Keratinocyte (primary cell): ENCODE measurements at regions not wholly inside any gene's neighbourhood (a gene's known extent, or its start where the extent isn't known, plus 50 kb on each side); places are given as distances from the start of the nearest gene placed in this dataset.

Experiments used
- DNase-seq: peaks from one replicate; pipeline ENCODE4 v3.0.0-alpha.2; 2011; ENCODE audit warnings: low read depth, missing footprints, low spot score
- FAIRE-seq: peaks from 2 replicates; lab custom pipeline; 2011; peaks lifted over from hg19 to GRCh38; lab: Jason Lieb, UNC
- H2AFZ ChIP-seq: 2 replicates; pipeline ENCODE4 v1.6.0; 2012; ENCODE audit warnings: low read length, control low read depth, inconsistent platforms; ENCODE audit not compliant: control insufficient read depth
- H3K27ac ChIP-seq: 2 replicates; pipeline ENCODE4 v1.5.1; 2011; ENCODE audit warnings: low read length; ENCODE audit not compliant: control insufficient read depth, insufficient read depth
- H3K27me3 ChIP-seq: 3 replicates; pipeline ENCODE4 v1.6.0; 2011; ENCODE audit warnings: low read length; ENCODE audit not compliant: control insufficient read depth, insufficient read depth; ENCODE audit errors: extremely low read depth
- H3K36me3 ChIP-seq, 2 experiments: 2 replicates in 1 of 2; 3 replicates in 1 of 2; pipeline ENCODE4 v1.5.1; 2011; ENCODE audit warnings: low read length in 2 of 2, mild to moderate bottlenecking in 1 of 2; ENCODE audit not compliant: control insufficient read depth in 2 of 2, insufficient read depth in 2 of 2; ENCODE audit errors: extremely low read depth in 1 of 2
- H3K4me1 ChIP-seq: 3 replicates; pipeline ENCODE4 v1.5.1; 2011; ENCODE audit warnings: low read length; ENCODE audit not compliant: control insufficient read depth, insufficient read depth; ENCODE audit errors: extremely low read depth
- H3K4me2 ChIP-seq: 3 replicates; pipeline ENCODE4 v1.6.0; 2011; ENCODE audit warnings: low read depth, low read length; ENCODE audit not compliant: control insufficient read depth, insufficient read depth; ENCODE audit errors: extremely low read depth
- H3K4me3 ChIP-seq, 3 experiments: fragments of 200-600 bp in 1 of 3; sonication (generic) in 1 of 3; 2 replicates in 2 of 3; 3 replicates in 1 of 3; pipeline ENCODE4 v1.5.1; 2011 to 2016; ENCODE audit warnings: low read length in 3 of 3, mild to moderate bottlenecking in 3 of 3, control low read depth in 2 of 3, inconsistent platforms in 1 of 3, low read depth in 1 of 3, mixed read lengths in 1 of 3, mixed run types in 1 of 3, moderate library complexity in 1 of 3; ENCODE audit not compliant: control insufficient read depth in 2 of 3, insufficient read depth in 2 of 3; ENCODE audit errors: extremely low read depth in 1 of 3
- H3K79me2 ChIP-seq: 2 replicates; pipeline ENCODE4 v1.6.0; 2012; ENCODE audit warnings: low read length; ENCODE audit not compliant: control insufficient read depth, insufficient read depth
- H3K9ac ChIP-seq: 3 replicates; pipeline ENCODE4 v1.6.0; 2011; ENCODE audit warnings: low read length; ENCODE audit not compliant: control insufficient read depth, insufficient read depth; ENCODE audit errors: extremely low read depth
- H3K9me1 ChIP-seq: 3 replicates; pipeline ENCODE4 v1.6.0; 2011; ENCODE audit warnings: low read length; ENCODE audit not compliant: control insufficient read depth, insufficient read depth; ENCODE audit errors: extremely low read depth
- H3K9me3 ChIP-seq: 2 replicates; pipeline ENCODE4 v1.5.1; 2012; ENCODE audit warnings: low read depth, low read length; ENCODE audit not compliant: control insufficient read depth
- H4K20me1 ChIP-seq: 3 replicates; pipeline ENCODE4 v1.6.0; 2011; ENCODE audit warnings: low read length; ENCODE audit not compliant: control insufficient read depth, insufficient read depth; ENCODE audit errors: extremely low read depth
- EZH2 ChIP-seq: IDR thresholded peaks from one replicate; pipeline ENCODE4 v1.6.1; 2012; ENCODE audit warnings: inconsistent platforms, mild to moderate bottlenecking, low read length, moderate library complexity
- dilution Hi-C: fragments of 300-500 bp; cut with MboI; formaldehyde crosslinking; loops from one replicate; pipeline ENCODE4 v1.7.0; 2020; ENCODE audit warnings: low sequenced_read_pairs; ENCODE audit not compliant: extremely low pct_ligation_motif_present
- TF ChIP-seq, protein P1 (sequence below), 3 experiments: IDR thresholded peaks in 1 of 3; conservative IDR thresholded peaks in 1 of 3; optimal IDR thresholded peaks in 1 of 3; 2 replicates in 2 of 3; 3 replicates in 1 of 3; pipeline versions ENCODE3 to v1.5.1; 2011; ENCODE audit warnings: low read length in 3 of 3, mild to moderate bottlenecking in 3 of 3, moderate library complexity in 2 of 3, control low read depth in 1 of 3, inconsistent platforms in 1 of 3; ENCODE audit not compliant: insufficient read depth in 2 of 3; ENCODE audit errors: extremely low read depth in 1 of 3

DNA sequence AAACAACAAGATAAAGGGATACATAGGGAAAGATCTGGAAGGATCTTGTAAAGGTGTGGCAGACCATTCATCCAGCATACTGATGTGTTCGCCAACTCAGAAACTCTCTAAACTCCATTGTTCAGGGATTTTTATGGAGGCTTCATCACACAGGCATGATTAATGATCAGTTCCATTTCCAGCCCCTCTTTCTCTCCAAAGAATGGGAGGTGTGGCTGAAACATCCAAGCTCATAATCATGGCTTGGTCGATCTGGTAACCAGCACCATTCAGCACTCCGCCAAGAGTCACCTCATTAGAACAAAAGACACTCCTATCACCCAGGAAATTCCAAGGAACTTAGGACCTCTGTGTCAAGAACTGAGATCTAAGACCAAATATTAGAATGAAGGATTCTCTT, 180.6 kb upstream of the RNPC3 start:
- Histone ChIP-seq H3K9me1 (no peaks in the 10 kb centered on the region), H3K9ac (no peak overlapping the region), H3K79me2 (no peaks in the 10 kb centered on the region), H3K4me3 (no peak overlapping the region), H3K27me3 (no peaks in the 10 kb centered on the region), H3K27ac (no peak overlapping the region), H3K36me3 (no peaks in the 10 kb centered on the region), H3K4me1 (no peaks in the 10 kb centered on the region), H3K4me2 (no peak overlapping the region), H4K20me1 (no peaks in the 10 kb centered on the region), H3K9me3 (no peaks in the 10 kb centered on the region), H2AFZ (no peak overlapping the region)
- TF ChIP-seq, protein P1, sequence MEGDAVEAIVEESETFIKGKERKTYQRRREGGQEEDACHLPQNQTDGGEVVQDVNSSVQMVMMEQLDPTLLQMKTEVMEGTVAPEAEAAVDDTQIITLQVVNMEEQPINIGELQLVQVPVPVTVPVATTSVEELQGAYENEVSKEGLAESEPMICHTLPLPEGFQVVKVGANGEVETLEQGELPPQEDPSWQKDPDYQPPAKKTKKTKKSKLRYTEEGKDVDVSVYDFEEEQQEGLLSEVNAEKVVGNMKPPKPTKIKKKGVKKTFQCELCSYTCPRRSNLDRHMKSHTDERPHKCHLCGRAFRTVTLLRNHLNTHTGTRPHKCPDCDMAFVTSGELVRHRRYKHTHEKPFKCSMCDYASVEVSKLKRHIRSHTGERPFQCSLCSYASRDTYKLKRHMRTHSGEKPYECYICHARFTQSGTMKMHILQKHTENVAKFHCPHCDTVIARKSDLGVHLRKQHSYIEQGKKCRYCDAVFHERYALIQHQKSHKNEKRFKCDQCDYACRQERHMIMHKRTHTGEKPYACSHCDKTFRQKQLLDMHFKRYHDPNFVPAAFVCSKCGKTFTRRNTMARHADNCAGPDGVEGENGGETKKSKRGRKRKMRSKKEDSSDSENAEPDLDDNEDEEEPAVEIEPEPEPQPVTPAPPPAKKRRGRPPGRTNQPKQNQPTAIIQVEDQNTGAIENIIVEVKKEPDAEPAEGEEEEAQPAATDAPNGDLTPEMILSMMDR (optimal IDR thresholded peaks at IDR 0.05 in 1 of 3, IDR thresholded peaks at IDR 0.05 in 1 of 3, conservative IDR thresholded peaks at IDR 0.05 in 1 of 3; ENCODE audit: extremely low read depth in 1 of 3, insufficient read depth in 2 of 3, low read length in 3 of 3), result no peak
- TF ChIP-seq EZH2, result no peak
- DNase-seq (no peak), FAIRE-seq (no peak)
- dilution Hi-C loops, result no loop called here

DNA sequence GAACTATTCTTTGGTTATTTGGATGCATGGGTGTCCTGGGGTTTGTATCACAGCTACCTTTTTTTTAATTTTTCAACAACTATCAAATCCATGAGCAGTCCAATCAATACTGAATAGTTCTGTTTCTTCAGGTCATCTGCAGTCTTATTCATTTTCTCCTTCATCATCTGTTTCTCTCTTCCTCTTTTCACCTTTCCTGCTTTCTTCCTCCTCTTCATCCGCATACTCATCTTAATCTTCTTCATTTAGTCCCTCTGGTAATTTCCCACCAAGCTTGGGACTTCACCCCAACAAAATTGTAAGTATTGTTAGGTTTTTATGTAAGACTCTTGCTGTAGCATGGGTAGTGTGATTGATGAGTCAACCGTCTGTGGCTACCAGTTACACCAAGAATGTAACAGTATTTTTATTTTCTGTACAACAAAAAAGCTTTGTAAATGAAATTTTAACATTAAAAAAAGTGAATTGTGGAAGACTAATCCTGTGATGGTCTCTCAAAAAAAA, 184.1 kb upstream of the RNPC3 start:
- FAIRE-seq, result no peak
- dilution Hi-C loops, result no loop called here
- TF ChIP-seq EZH2, result no peak
- TF ChIP-seq, protein P1 (optimal IDR thresholded peaks at IDR 0.05 in 1 of 3, IDR thresholded peaks at IDR 0.05 in 1 of 3, conservative IDR thresholded peaks at IDR 0.05 in 1 of 3; ENCODE audit: extremely low read depth in 1 of 3, insufficient read depth in 2 of 3, low read length in 3 of 3), result no peak

More for the DNA sequence above, 184.1 kb upstream of the RNPC3 start:
- H3K4me1 ChIP-seq, result no peaks in the 10 kb centered on the region
- H3K79me2 ChIP-seq, result no peaks in the 10 kb centered on the region
- H4K20me1 ChIP-seq, result no peaks in the 10 kb centered on the region
- H3K27ac ChIP-seq, result no peak overlapping the region
- H3K9ac ChIP-seq, result no peak overlapping the region
- no peak overlapping the region for H3K4me2 ChIP-seq
- no peaks in the 10 kb centered on the region for H3K9me3 ChIP-seq
- no peak for DNase-seq
- no peaks in the 10 kb centered on the region for H3K27me3 ChIP-seq
- H3K4me3 ChIP-seq, result no peak overlapping the region
- no peak overlapping the region for H2AFZ ChIP-seq
- no peaks in the 10 kb centered on the region for H3K36me3 ChIP-seq
- no peaks in the 10 kb centered on the region for H3K9me1 ChIP-seq
